ENCODE measurements at regions not wholly inside any gene's neighbourhood (a gene's known extent, or its start where the extent isn't known, plus 50 kb on each side); places are given as distances from the start of the nearest gene placed in this dataset.

- Histone ChIP-seq H3K4me3 (ENCODE audit: low read length) (no peak overlapping the region), H3K9me2 (replicated peaks; ENCODE audit: control insufficient read depth, low read length) (no peaks in the 10 kb centered on the region), H4K20me1 (ENCODE audit: control insufficient read depth, insufficient read depth, low read depth, low read length) (no peaks in the 10 kb centered on the region), H3K9me3 (ENCODE audit: control insufficient read depth, insufficient read depth, low read length) (no peaks in the 10 kb centered on the region), H3K79me2 (ENCODE audit: control insufficient read depth, low read length) (no peaks in the 10 kb centered on the region), H3K4me1 (ENCODE audit: control insufficient read depth, low read length) (no peaks in the 10 kb centered on the region), H3K36me3 (ENCODE audit: control insufficient read depth, low read length) (no peaks in the 10 kb centered on the region), H3K27ac (ENCODE audit: low read depth, low read length) (no peak overlapping the region), H3F3A (ENCODE audit: control insufficient read depth, insufficient read depth) (no peaks in the 10 kb centered on the region), H3K27me3 (ENCODE audit: control insufficient read depth, low read length) (no peaks in the 10 kb centered on the region), H3K4me2 (ENCODE audit: low read length) (no peak overlapping the region)
- no peak for TF ChIP-seq EZH2phosphoT487 (IDR thresholded peaks at IDR 0.05; ENCODE audit: borderline replicate concordance, low read length)
- TF ChIP-seq, protein P1, sequence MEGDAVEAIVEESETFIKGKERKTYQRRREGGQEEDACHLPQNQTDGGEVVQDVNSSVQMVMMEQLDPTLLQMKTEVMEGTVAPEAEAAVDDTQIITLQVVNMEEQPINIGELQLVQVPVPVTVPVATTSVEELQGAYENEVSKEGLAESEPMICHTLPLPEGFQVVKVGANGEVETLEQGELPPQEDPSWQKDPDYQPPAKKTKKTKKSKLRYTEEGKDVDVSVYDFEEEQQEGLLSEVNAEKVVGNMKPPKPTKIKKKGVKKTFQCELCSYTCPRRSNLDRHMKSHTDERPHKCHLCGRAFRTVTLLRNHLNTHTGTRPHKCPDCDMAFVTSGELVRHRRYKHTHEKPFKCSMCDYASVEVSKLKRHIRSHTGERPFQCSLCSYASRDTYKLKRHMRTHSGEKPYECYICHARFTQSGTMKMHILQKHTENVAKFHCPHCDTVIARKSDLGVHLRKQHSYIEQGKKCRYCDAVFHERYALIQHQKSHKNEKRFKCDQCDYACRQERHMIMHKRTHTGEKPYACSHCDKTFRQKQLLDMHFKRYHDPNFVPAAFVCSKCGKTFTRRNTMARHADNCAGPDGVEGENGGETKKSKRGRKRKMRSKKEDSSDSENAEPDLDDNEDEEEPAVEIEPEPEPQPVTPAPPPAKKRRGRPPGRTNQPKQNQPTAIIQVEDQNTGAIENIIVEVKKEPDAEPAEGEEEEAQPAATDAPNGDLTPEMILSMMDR (IDR thresholded peaks at IDR 0.05; ENCODE audit: low read depth, low read length, poor library complexity, severe bottlenecking), result no peak
Observed at GRCh38 chr3:163462446-163462845, 1615.8 kb downstream of the SI start.

DNA sequence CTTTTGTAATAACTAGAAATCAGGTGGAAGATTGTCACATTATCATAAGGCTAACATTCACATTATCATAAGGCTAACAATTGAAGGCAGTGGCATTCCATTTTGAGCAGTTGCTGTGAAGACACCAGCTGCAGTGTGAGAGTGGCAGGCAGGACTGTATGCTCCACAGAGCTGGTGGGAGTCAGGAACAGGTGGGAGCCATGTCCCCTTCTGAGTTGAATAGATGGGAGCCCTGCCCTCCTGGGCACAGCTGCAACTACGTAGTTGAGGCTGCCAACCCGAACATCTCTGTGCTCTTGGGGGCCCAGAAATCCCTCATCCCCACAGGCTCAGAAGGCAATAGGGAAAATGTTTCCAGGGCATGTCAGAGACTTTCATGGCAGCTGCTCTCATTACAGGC lies 1627.6 kb downstream of the SI start:
- H3K79me2 ChIP-seq (ENCODE audit: control insufficient read depth, low read length), result no peaks in the 10 kb centered on the region
- no peaks in the 10 kb centered on the region for H3K4me1 ChIP-seq (ENCODE audit: control insufficient read depth, low read length)
- H4K20me1 ChIP-seq (ENCODE audit: control insufficient read depth, insufficient read depth, low read depth, low read length), result no peaks in the 10 kb centered on the region
- no peak for TF ChIP-seq EZH2phosphoT487 (IDR thresholded peaks at IDR 0.05; ENCODE audit: borderline replicate concordance, low read length)
- TF ChIP-seq, protein P1 (IDR thresholded peaks at IDR 0.05; ENCODE audit: low read depth, low read length, poor library complexity, severe bottlenecking), result no peak
- no peak overlapping the region for H3K27ac ChIP-seq (ENCODE audit: low read depth, low read length)
- no peak overlapping the region for H3K4me3 ChIP-seq (ENCODE audit: low read length)
- H3K4me2 ChIP-seq (ENCODE audit: low read length), result no peak overlapping the region
- no peaks in the 10 kb centered on the region for H3K9me3 ChIP-seq (ENCODE audit: control insufficient read depth, insufficient read depth, low read length)
- H3K36me3 ChIP-seq (ENCODE audit: control insufficient read depth, low read length), result no peaks in the 10 kb centered on the region
- H3F3A ChIP-seq (ENCODE audit: control insufficient read depth, insufficient read depth), result no peaks in the 10 kb centered on the region
- no peaks in the 10 kb centered on the region for H3K9me2 ChIP-seq (replicated peaks; ENCODE audit: control insufficient read depth, low read length)
- no peaks in the 10 kb centered on the region for H3K27me3 ChIP-seq (ENCODE audit: control insufficient read depth, low read length)

- H3K27ac ChIP-seq (ENCODE audit: low read depth, low read length), result no peak overlapping the region
- H3K4me1 ChIP-seq (ENCODE audit: control insufficient read depth, low read length), result no peaks in the 10 kb centered on the region
- H3K4me2 ChIP-seq (ENCODE audit: low read length), result no peak overlapping the region
- H3K36me3 ChIP-seq (ENCODE audit: control insufficient read depth, low read length), result no peaks in the 10 kb centered on the region
- TF ChIP-seq, protein P1 (IDR thresholded peaks at IDR 0.05; ENCODE audit: low read depth, low read length, poor library complexity, severe bottlenecking), result no peak
- no peak for TF ChIP-seq EZH2phosphoT487 (IDR thresholded peaks at IDR 0.05; ENCODE audit: borderline replicate concordance, low read length)
- H3F3A ChIP-seq (ENCODE audit: control insufficient read depth, insufficient read depth), result no peaks in the 10 kb centered on the region
- no peaks in the 10 kb centered on the region for H3K9me2 ChIP-seq (replicated peaks; ENCODE audit: control insufficient read depth, low read length)
- no peaks in the 10 kb centered on the region for H4K20me1 ChIP-seq (ENCODE audit: control insufficient read depth, insufficient read depth, low read depth, low read length)
- no peak overlapping the region for H3K4me3 ChIP-seq (ENCODE audit: low read length)
- no peaks in the 10 kb centered on the region for H3K27me3 ChIP-seq (ENCODE audit: control insufficient read depth, low read length)
- no peaks in the 10 kb centered on the region for H3K79me2 ChIP-seq (ENCODE audit: control insufficient read depth, low read length)
- H3K9me3 ChIP-seq (ENCODE audit: control insufficient read depth, insufficient read depth, low read length), result no peaks in the 10 kb centered on the region
Observed at GRCh38 chr3:163438760-163439159, 1639.5 kb downstream of the SI start.

DNA sequence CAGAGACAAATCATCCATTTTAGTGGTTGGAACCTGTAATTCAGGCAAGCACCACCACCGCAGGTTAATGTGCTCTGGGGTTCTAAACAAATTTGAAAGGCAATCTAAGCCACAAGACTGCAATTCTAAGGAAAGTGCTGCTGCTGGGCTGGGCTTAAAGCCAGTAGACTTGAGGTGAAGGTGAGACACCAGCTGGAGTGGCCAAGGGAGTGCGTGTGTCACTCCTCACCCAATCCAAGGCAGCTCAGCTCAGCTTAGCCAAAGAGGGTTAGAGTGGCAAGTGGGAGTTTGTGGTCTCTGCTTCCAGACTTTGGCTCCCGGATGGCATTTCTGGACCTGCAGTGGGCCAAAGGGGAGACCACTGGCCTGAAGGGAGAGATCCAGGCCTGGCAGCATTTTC lies 1655.6 kb downstream of the SI start:
- H3K4me1 ChIP-seq (ENCODE audit: control insufficient read depth, low read length), result no peaks in the 10 kb centered on the region
- no peak overlapping the region for H3K27ac ChIP-seq (ENCODE audit: low read depth, low read length)
- H3K4me3 ChIP-seq (ENCODE audit: low read length), result no peak overlapping the region
- H3F3A ChIP-seq (ENCODE audit: control insufficient read depth, insufficient read depth), result no peaks in the 10 kb centered on the region
- H3K9me2 ChIP-seq (replicated peaks; ENCODE audit: control insufficient read depth, low read length), result no peaks in the 10 kb centered on the region
- TF ChIP-seq EZH2phosphoT487 (IDR thresholded peaks at IDR 0.05; ENCODE audit: borderline replicate concordance, low read length), result no peak
- TF ChIP-seq, protein P1 (IDR thresholded peaks at IDR 0.05; ENCODE audit: low read depth, low read length, poor library complexity, severe bottlenecking), result no peak
- H3K27me3 ChIP-seq (ENCODE audit: control insufficient read depth, low read length), result no peaks in the 10 kb centered on the region
- H3K79me2 ChIP-seq (ENCODE audit: control insufficient read depth, low read length), result no peaks in the 10 kb centered on the region
- no peaks in the 10 kb centered on the region for H3K9me3 ChIP-seq (ENCODE audit: control insufficient read depth, insufficient read depth, low read length)
- H3K36me3 ChIP-seq (ENCODE audit: control insufficient read depth, low read length), result no peaks in the 10 kb centered on the region
- H3K4me2 ChIP-seq (ENCODE audit: low read length), result no peak overlapping the region
- H4K20me1 ChIP-seq (ENCODE audit: control insufficient read depth, insufficient read depth, low read depth, low read length), result no peaks in the 10 kb centered on the region

Data from DOHH2 (cell line).